ENCODE measurements at regions not wholly inside any gene's neighbourhood (a gene's known extent, or its start where the extent isn't known, plus 50 kb on each side); places are given as distances from the start of the nearest gene placed in this dataset.

DNA sequence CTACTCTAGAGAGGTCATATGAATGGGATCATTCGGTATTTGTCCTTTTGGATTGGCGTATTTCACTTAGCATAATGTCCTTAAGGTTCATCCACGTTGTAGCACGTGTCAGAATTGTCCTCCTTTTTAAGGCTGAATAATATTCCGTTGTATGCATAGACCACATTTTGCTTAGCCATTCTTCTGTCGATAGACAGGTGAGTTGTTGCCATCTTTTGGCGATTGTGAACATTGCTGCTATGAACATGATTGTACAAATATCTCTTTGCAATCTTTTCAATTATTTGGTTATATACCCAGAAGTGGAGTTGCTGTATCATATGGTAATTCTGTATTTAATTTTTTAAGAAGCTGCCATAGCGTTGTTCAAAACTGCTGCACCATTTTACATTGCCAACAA is 52.4 kb upstream of the GOLGA8J start:
- no peaks in the 10 kb centered on the region for H3K9me3 ChIP-seq
- H3K27ac Mint-ChIP-seq (ENCODE audit: unreplicated experiment), result no peak overlapping the region
- no peaks in the 10 kb centered on the region for H3K9me3 Mint-ChIP-seq (ENCODE audit: unreplicated experiment)
- peaks cover 9% of the 10 kb centered on the region for H3K27me3 Mint-ChIP-seq (ENCODE audit: insufficient read depth, unreplicated experiment)
- no peaks in the 10 kb centered on the region for H3K4me1 ChIP-seq
- DNase-seq, result peak in 1 of 2 experiments; percentile 11
- H3K4me3 ChIP-seq (ENCODE audit: low read depth, low read length), result no peak overlapping the region
- TF ChIP-seq, protein P1, sequence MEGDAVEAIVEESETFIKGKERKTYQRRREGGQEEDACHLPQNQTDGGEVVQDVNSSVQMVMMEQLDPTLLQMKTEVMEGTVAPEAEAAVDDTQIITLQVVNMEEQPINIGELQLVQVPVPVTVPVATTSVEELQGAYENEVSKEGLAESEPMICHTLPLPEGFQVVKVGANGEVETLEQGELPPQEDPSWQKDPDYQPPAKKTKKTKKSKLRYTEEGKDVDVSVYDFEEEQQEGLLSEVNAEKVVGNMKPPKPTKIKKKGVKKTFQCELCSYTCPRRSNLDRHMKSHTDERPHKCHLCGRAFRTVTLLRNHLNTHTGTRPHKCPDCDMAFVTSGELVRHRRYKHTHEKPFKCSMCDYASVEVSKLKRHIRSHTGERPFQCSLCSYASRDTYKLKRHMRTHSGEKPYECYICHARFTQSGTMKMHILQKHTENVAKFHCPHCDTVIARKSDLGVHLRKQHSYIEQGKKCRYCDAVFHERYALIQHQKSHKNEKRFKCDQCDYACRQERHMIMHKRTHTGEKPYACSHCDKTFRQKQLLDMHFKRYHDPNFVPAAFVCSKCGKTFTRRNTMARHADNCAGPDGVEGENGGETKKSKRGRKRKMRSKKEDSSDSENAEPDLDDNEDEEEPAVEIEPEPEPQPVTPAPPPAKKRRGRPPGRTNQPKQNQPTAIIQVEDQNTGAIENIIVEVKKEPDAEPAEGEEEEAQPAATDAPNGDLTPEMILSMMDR (IDR thresholded peaks at IDR 0.05; ENCODE audit: insufficient read depth in 1 of 2, low read depth in 1 of 2, low read length in 1 of 2, severe bottlenecking in 1 of 2, unreplicated experiment in 1 of 2), result peak; percentile 22 to 39
- H3K36me3 ChIP-seq (ENCODE audit: control insufficient read depth, insufficient read depth, low read length), result no peaks in the 10 kb centered on the region
- intact Hi-C loops (cut with micrococcal nuclease; ENCODE audit: unreplicated experiment), result loop anchor here (1.0 kb wide), 1 partner anchor 362 kb away; no protein-coding TSS in a partner anchor
- no peaks in the 10 kb centered on the region for H3K36me3 Mint-ChIP-seq (ENCODE audit: insufficient read depth, unreplicated experiment)
- ChIA-PET POLR2A (no interaction called here), CTCF (interaction anchor here (1.7 kb wide), 1 partner anchor 88 kb away, joined by 6 read pairs; no protein-coding TSS in a partner anchor)
- no peak overlapping the region for H3K4me3 Mint-ChIP-seq (ENCODE audit: unreplicated experiment)
- no peaks in the 10 kb centered on the region for H3K4me1 Mint-ChIP-seq (ENCODE audit: low read depth, unreplicated experiment)
- BruUV-seq (replicated peaks), result no TSS peak
- no peaks in the 10 kb centered on the region for H3K27me3 ChIP-seq (replicated peaks; ENCODE audit: control insufficient read depth, insufficient read depth, low read length)

DNA sequence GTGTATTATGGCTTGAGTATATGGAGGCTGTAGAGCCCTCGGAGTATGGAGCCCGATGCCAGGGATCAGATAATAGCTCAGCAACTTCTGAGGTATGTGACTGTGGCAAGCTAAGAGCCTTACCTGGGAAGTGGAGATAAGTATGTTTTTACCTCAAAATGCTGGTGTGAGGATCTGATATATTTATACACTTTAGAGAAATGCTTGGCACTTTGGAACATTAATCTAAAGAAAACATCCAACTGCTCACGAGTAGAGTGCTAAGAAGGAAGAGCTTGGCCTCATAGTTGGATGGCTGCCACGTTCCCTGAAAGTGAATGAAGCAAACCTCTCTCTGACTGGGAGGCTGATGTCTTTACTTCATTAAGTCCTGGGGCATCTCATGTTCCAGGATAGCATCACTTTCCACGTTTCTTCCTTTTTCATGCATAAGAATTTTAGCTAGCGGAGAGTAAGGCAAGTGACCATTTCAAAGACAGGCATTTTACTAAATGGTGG is 58.9 kb upstream of the GOLGA8J start:
- Mint-ChIP-seq H3K27me3 (ENCODE audit: insufficient read depth, unreplicated experiment) (peaks cover 27% of the 10 kb centered on the region), H3K4me3 (ENCODE audit: unreplicated experiment) (no peak overlapping the region), H3K36me3 (ENCODE audit: insufficient read depth, unreplicated experiment) (no peaks in the 10 kb centered on the region), H3K9me3 (ENCODE audit: unreplicated experiment) (no peaks in the 10 kb centered on the region), H3K27ac (ENCODE audit: unreplicated experiment) (no peak overlapping the region), H3K4me1 (ENCODE audit: low read depth, unreplicated experiment) (no peaks in the 10 kb centered on the region)
- intact Hi-C loops (cut with micrococcal nuclease; ENCODE audit: unreplicated experiment), result no loop called here
- POLR2A ChIA-PET, result no interaction called here
- CTCF ChIA-PET, result no interaction called here
- BruUV-seq (replicated peaks), result no TSS peak
- Histone ChIP-seq H3K4me3 (ENCODE audit: low read depth, low read length) (no peak overlapping the region), H3K4me1 (no peaks in the 10 kb centered on the region), H3K9me3 (no peaks in the 10 kb centered on the region), H3K27me3 (replicated peaks; ENCODE audit: control insufficient read depth, insufficient read depth, low read length) (no peaks in the 10 kb centered on the region), H3K36me3 (ENCODE audit: control insufficient read depth, insufficient read depth, low read length) (no peaks in the 10 kb centered on the region)
- DNase-seq, result no peak
- TF ChIP-seq, protein P1 (IDR thresholded peaks at IDR 0.05; ENCODE audit: insufficient read depth in 1 of 2, low read depth in 1 of 2, low read length in 1 of 2, severe bottlenecking in 1 of 2, unreplicated experiment in 1 of 2), result no peak

DNA sequence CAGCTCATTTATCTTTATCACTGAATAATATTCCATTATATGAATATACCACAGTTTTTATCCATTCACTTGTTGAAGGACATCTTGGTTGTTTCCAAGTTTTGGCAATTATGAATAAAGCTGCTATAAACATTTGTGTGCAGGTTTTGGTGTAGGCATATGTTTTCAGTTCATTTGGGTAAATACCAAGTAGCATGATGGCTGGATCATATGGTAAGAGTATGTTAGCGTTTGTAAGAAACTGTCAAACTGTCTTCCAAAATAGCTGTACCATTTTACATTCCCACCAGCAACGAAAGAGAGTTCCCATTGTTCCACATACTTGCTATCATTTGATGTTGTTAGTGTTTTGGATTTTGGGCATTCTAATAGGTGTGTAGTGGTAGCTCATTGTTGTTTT is 72.0 kb upstream of the GOLGA8J start:
- no peaks in the 10 kb centered on the region for H3K4me1 ChIP-seq
- TF ChIP-seq, protein P1 (IDR thresholded peaks at IDR 0.05; ENCODE audit: insufficient read depth in 1 of 2, low read depth in 1 of 2, low read length in 1 of 2, severe bottlenecking in 1 of 2, unreplicated experiment in 1 of 2), result no peak
- Mint-ChIP-seq H3K36me3 (ENCODE audit: insufficient read depth, unreplicated experiment) (no peaks in the 10 kb centered on the region), H3K4me3 (ENCODE audit: unreplicated experiment) (no peak overlapping the region), H3K9me3 (ENCODE audit: unreplicated experiment) (no peaks in the 10 kb centered on the region), H3K4me1 (ENCODE audit: low read depth, unreplicated experiment) (no peaks in the 10 kb centered on the region), H3K27me3 (ENCODE audit: insufficient read depth, unreplicated experiment) (peaks cover 20% of the 10 kb centered on the region), H3K27ac (ENCODE audit: unreplicated experiment) (no peak overlapping the region)
- intact Hi-C loops (cut with micrococcal nuclease; ENCODE audit: unreplicated experiment), result no loop called here
- DNase-seq, result no peak
- H3K9me3 ChIP-seq, result peaks cover 4% of the 10 kb centered on the region
- H3K36me3 ChIP-seq (ENCODE audit: control insufficient read depth, insufficient read depth, low read length), result no peaks in the 10 kb centered on the region
- ChIA-PET CTCF (no interaction called here), POLR2A (no interaction called here)
- no peak overlapping the region for H3K4me3 ChIP-seq (ENCODE audit: low read depth, low read length)
- no TSS peak for BruUV-seq (replicated peaks)
- H3K27me3 ChIP-seq (replicated peaks; ENCODE audit: control insufficient read depth, insufficient read depth, low read length), result no peaks in the 10 kb centered on the region
